NOMO-1 (cell line): ENCODE measurements at regions not wholly inside any gene's neighbourhood (a gene's known extent, or its start where the extent isn't known, plus 50 kb on each side); places are given as distances from the start of the nearest gene placed in this dataset.
"Not testable (repeated sequence)": the region's sequence is repeated elsewhere in the genome, so short reads cannot be mapped to it uniquely, and the experiment has no call there.

Experiments
- DNase-seq, 2 experiments: peaks; one replicate each; lab custom pipeline; 2025; ENCODE audit not compliant: unreplicated experiment in 2 of 2; lab: John Stamatoyannopoulos, UW

DNA sequence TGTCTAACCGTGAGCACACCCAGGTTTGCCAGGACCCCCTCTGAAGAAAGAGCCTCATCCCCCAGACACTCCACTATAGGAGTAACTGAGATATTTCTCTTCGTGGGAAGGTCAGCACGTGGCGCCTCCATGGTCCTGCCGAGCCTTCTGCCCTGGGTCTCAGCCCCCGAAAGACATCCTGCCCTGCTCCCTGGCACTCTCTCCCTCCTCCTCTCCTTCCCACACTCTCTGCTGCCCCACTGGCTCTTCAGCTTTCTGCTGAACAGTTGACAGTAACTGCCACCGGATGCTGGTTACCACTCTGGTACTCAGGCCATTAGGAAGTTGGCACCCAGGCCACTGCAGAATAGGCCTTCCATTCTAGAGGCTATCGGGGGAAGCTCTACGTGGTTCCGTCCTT, 185.2 kb downstream of the UACA start:
- no peak for DNase-seq

DNA sequence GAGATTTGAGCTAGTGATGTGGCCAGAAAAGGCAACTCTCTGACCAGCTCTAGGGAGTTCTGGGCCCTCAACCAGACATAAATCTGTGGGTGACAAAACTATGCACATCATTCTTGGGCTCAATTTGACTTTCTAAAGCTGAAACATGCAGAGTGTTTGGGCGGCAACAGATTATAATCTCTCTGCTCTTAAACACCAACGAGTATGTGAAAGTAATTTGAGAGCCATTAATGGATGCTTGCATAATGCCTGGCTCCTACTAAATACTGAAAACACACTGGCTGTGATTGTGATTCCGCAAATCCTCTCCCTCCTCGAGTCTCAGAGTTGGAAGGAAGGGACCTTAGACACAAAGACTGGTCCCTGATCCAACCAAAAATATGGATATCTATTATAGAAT, 186.7 kb downstream of the UACA start:
- no peak for DNase-seq

DNA sequence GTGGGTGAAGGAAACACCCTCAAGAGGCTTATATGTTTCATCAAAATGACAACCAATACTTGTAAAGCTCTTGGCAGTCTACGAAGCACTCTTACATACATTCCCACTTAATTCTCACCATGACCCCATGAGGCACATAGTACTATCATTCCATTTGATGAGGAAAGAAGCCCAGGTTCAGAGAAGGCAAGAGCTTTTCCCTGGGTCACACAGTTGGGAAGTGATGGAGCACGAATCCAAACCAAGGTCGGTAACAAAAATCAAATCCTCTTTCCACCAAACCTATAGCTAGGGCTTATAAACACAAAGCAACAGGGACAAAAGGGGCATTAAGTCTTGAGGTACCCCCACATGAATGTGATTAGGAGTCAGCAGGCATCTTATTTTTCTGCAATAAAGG, 187.1 kb downstream of the UACA start:
- DNase-seq: no peak

- no peak for DNase-seq
Measured at GRCh38 chr15:70575231-70576226, 187.8 kb downstream of the UACA start.

DNA sequence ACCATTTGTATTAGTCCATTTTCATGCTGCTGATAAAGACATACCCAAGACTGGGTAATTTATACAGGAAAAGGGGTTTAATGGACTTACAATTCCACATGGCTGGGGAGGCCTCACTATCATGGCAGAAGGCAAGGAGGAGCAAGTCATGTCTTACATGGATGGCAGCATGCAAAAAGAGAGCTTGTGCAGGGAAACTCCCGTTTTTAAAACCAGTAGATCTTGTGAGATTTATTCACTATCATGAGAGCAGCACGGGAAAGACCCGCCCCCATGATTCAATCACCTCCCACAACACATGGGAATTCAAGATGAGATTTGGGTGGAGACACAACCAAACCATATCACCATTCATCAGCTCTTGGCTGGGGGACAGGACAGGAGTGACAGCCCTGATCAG, 189.0 kb downstream of the UACA start:
- DNase-seq: not testable (repeated sequence)

DNA sequence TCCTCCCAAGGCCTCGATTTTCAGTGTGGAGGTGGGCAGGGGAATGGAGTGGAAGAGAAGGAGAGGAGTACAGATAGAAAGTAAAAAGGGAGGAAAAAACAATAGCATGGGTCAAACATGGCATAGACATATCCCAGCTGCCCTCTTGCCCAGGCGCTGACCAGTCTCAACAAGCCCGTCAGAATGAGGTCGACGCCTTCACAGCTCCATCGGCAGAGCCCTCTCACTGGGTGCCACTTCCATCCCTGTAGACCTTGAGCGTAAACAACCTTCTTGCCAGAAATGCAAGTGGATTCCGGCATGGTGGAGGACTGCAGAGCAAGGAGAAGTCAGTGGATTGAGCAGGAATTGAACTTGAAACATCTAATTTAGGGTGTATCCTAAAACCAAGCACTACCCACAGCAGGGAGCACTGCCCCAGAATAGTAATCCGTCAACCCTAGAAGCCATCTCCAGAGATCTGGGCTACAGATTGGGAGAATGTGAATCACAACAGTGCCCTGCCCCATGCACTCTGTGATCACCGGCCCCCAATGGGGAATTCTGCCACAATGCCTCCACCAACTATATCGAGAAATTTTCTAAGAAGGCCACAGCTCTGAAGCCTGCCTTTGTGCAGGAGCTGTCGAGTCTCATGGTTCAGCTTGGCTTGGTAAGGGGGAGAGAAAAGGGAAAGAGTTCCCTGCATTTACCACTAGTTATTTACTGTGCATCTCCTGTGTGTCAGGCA, 190.1 kb downstream of the UACA start:
- DNase-seq: no peak

DNA sequence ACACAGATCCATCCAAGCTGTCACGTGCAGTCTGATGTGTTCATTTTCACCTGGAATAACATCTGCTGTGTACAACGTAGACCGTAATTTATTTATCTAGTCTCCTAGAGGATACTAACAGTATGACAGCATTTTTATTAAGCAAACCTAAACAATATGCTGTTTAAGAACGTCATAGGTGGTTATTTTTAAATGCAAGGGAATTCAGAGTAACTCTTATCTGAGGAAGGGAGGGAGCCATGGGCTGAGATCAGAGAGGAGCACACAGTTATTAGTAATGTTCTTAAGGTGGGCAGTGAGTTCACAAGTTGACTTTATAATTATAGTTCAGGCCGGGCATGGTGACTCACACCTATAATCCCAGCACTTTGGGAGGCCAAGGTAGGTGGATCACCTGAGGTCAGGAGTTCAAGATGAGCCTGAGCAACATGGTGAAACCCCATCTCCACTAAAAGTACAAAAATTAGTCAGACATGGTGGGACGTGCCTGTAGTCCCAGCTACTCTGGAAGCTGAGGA, 193.6 kb downstream of the UACA start:
- no peak for DNase-seq

DNA sequence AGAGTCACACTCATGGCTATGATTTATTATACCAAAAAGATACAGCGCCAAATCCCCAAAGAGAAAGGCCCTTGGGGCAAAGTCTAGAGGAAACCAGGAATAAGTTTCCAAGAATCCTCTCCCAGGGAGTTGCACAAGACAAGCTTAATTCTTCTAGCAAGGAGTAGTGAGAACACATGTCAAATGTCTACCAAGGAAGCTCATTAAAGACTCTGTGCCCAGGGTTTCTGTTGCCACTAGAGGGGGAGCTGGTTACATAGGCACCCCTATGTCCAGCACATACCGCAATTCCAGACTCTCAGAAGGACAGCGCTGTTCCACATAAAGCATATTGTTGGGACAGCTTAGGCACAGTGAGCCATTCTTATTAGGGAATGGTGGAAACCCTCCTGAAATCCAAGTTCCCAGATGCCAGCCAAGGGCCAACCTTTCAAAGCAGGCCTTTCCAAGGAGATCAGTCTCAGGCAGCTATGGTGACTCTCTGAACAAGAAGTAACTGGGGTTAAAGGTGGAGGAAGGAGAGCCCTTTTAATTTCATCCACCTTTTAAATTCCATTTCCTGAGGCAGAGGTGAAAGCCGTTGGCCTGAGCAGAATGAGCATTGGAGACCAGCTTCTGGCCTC, 194.2 kb downstream of the UACA start:
- DNase-seq: peak in 1 of 2 experiments; percentile 33

DNA sequence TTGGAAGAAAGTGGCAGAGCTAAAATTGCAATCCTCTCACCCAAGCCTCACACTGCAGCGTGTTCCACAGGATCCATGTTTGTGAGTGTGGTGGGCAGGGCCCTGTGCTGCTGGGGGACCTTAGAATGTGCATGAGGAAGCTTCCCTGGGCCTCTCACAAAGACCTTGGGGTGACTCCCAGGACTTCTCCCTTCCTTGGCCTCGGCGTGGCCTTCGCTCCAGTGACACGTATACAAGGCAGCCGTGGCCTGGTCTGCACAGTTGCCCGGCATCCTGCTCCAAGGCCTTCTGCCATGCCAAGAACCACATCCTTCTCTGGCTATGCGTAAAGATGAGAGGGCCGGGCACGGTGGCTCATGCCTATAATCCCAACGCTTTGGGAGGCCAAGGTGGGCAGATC, 196.4 kb downstream of the UACA start:
- no peak for DNase-seq

GRCh38 chr15:70566047-70566835, 197.1 kb downstream of the UACA start:
- no peak for DNase-seq

DNA sequence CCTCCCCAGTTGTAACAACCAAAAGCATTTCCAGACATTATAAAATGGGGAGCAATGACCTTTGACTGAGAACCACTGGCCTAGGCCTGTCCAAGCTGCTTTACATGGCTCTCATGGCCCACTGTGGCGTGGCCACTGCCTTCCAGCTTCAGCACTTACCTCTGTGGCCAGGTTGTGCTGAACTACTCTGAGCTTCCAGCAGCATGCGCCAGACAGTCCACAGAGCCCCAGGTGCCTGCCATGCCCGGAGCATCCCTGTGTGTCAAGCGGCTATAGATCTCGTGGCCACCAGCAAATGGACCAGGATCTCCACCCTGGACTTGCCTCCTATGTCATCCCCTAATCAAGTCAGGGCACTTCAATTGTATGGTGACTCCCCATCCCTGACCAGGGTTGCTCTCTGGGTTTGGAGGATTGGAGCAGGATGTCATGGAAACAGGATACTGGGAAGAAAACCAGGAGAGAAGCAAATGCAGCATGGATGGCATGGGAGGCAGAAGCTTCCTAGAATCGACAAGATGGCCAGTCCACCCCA, 199.7 kb downstream of the UACA start:
- DNase-seq: no peak

- DNase-seq: no peak
Measured at GRCh38 chr15:70562906-70563305, 200.5 kb downstream of the UACA start.

DNA sequence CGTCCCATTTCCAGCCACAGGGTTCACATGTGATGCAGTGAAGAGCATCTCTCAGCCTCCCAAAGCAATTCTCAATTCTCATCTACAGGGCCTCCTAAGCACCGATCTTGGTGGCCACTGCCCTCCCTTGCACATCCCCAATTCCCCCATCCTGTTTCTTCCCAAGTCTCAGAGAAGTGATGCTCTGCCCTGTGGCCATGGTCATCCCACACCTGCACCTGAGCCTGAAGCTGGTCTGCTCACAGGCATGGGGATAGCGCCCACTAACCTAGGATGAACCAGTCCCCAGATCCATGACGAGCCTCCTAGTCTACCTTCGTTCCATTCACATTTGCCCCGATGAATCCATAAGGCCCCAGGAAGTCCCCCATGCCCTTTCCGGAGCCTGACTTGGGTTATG, 201.5 kb downstream of the UACA start:
- no peak for DNase-seq

DNA sequence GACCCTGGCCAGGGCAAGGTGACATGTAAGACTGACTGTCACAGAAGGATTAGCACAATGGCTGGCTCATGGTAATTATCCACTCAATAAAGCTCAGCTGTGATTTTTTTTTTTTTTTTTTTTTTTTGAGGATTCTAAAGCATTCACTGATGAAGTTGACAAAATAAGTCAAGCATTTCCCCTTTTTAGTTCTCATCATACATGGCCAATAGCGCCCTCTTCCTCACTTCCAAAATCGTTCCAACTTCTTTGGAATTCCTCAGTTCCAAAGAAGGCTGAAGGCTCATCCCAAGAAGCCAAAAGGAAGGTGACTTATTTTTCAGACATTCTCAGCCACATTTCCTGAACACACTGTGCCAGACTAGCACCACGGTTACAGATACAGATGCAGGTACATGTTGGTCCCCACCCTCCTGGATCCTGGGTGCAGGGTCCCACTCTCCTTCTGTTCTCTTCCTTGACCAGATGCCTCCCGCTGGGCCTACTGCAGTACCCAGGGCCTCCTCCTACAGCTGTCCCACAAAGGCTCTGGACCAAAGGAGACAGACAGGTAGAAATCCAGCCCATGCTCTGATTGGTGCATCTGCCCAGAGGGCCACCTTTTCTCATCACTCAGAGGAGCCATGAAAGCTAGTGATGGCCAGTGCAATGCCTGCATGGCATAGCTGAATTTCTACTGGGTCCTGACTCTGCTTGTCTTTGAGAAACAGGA, 202.6 kb downstream of the UACA start:
- no peak for DNase-seq

DNA sequence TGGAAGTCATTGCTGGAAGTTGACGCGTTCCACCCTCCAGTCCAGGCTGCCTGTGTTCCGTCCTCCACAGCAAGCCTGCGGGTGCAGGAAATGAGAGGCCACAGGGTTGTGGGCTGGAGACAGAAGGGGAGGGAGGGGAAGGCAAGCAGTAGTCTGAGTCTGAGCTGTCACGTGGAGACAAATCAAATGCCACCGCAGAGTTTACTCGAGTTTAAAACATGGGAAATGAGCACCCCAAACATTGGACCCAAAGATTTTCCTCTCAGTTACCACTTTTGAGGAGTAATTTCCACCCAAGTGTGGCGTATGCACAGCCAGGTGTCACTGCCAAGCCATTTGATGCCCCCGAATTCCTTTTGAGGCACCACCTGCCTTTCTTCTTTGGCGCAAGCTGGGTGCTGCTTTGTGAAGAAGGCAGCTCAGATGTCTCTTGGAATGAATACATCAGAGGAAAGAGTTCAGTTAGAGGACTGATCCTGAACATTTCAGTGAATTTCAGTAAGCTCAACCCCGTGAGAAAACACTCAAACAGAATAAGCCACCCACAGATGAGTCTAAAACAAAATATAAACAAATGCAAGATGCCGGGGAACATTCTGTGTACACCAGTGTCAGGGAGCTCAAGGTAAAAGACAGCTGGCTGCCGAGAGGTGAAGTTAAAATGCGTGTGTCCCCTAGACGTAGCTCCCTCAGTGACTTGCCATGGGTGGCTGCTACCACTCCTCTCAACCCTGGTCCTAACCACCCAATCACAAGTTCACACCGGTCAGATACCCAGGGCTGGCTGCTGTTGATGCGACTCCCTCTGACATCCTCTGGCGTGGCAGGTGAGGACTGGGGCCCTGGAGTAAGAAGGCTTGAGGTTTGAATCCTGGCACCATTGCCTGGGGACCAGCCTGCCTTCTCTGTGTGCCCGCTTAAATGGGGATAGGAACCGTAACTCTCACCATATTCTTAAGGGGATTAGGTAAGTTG, 203.8 kb downstream of the UACA start:
- peak; percentile 72 to 74 for DNase-seq

- DNase-seq: no peak
Measured at GRCh38 chr15:70558406-70559264, 204.7 kb downstream of the UACA start.

DNA sequence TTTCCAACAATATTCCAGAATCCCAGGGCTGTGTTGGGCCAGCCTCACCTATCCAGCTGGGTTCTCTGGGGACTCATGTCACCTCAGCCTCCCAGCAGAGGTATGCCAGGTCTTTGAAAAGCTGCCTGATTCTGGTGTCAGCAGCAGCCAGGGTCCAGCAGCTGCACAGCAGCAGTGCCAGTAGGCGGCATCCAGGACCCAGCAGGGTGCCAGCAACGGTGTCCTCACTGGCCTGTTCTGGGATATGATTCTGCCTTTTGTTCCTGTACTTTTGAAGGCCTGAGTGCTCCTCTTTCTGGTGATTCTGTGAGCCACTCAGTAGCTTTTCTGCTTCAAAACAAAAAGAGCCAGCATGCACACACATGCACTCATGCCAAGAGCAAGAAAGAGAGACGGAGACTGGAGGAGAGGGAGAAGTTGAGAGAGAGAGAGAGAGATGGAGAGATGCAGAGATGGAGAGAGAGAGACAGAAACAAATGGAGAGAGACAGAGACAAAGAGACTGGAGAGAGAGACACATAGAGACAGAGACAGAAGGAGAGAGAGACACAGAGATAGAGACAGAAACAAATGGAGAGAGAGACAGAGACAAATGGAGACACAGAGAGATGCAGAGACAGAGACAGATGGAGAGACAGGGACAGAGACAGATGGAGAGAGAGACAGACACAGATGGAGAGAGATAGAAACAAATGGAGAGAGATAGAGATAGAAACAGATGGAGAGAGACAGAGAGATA, 205.7 kb downstream of the UACA start:
- no peak for DNase-seq
